DND-41 (cell line): ENCODE measurements at regions not wholly inside any gene's neighbourhood (a gene's known extent, or its start where the extent isn't known, plus 50 kb on each side); places are given as distances from the start of the nearest gene placed in this dataset.

Experiments
- ATAC-seq: fragments of 200-7000 bp; cut with Tn5 transposase; 3 replicates; pipeline ENCODE4 v1.9.1; 2021; ENCODE audit warnings: low read depth; ENCODE audit not compliant: insufficient read depth
- DNase-seq: peaks from one replicate; pipeline ENCODE4 v3.0.0-alpha.2; 2020
- H2AFZ ChIP-seq: 2 replicates; pipeline ENCODE4 v1.6.0; 2012; ENCODE audit warnings: low read depth, low read length
- H3K27ac ChIP-seq: 2 replicates; pipeline ENCODE4 v1.5.1; 2012; ENCODE audit warnings: low read length, inconsistent platforms
- H3K27me3 ChIP-seq: fragments of 200-600 bp; sonication (generic); 2 replicates; pipeline ENCODE4 v1.6.0; 2012; ENCODE audit warnings: low read length, mild to moderate bottlenecking, inconsistent platforms; ENCODE audit not compliant: insufficient read depth, poor library complexity
- H3K36me3 ChIP-seq: 2 replicates; pipeline ENCODE4 v1.5.1; 2012; ENCODE audit warnings: low read length, inconsistent platforms; ENCODE audit not compliant: insufficient read depth
- H3K4me1 ChIP-seq: 2 replicates; pipeline ENCODE4 v1.5.1; 2012; ENCODE audit warnings: mild to moderate bottlenecking, low read length; ENCODE audit not compliant: insufficient read depth
- H3K4me2 ChIP-seq: 2 replicates; pipeline ENCODE4 v1.6.0; 2012; ENCODE audit warnings: mild to moderate bottlenecking, moderate library complexity, low read length, inconsistent platforms; ENCODE audit not compliant: insufficient read depth
- H3K4me3 ChIP-seq, 2 experiments: fragments of 200-600 bp in 1 of 2; shearing (Covaris generic) in 1 of 2; 2 replicates each; pipeline ENCODE4 v1.5.1; 2012 to 2016; ENCODE audit warnings: inconsistent platforms in 2 of 2, low read length in 2 of 2, mild to moderate bottlenecking in 2 of 2, low read depth in 1 of 2, moderate library complexity in 1 of 2
- H3K79me2 ChIP-seq: 2 replicates; pipeline ENCODE4 v1.6.0; 2012; ENCODE audit warnings: low read length, inconsistent platforms; ENCODE audit not compliant: insufficient read depth
- H3K9ac ChIP-seq: 2 replicates; pipeline ENCODE4 v1.6.0; 2012; ENCODE audit warnings: low read depth, mild to moderate bottlenecking, inconsistent platforms, low read length, moderate library complexity
- H3K9me3 ChIP-seq: 2 replicates; pipeline ENCODE4 v1.5.1; 2012; ENCODE audit warnings: low read length, moderate library complexity, mild to moderate bottlenecking, inconsistent platforms; ENCODE audit not compliant: insufficient read depth, severe bottlenecking
- H4K20me1 ChIP-seq: 2 replicates; pipeline ENCODE4 v1.6.0; 2012; ENCODE audit warnings: low read length; ENCODE audit not compliant: insufficient read depth
- CTCF ChIP-seq: IDR thresholded peaks from 2 replicates; pipeline ENCODE4 v1.5.1; 2012; ENCODE audit warnings: borderline replicate concordance, low read length, moderate library complexity, mild to moderate bottlenecking; ENCODE audit not compliant: poor library complexity, severe bottlenecking; ENCODE audit errors: extremely low read depth
- EZH2 ChIP-seq: IDR thresholded peaks from 3 replicates; pipeline ENCODE4 v1.6.1; 2012; ENCODE audit warnings: borderline replicate concordance, low read depth, mild to moderate bottlenecking, moderate library complexity, low read length, inconsistent platforms; ENCODE audit not compliant: severe bottlenecking

- ATAC-seq = no peak
- peaks cover 1% of the 10 kb centered on the region for H3K9me3 ChIP-seq
- H3K27me3 ChIP-seq = no peaks in the 10 kb centered on the region
- H2AFZ ChIP-seq = no peak overlapping the region
- H3K27ac ChIP-seq = no peak overlapping the region
- no peaks in the 10 kb centered on the region for H4K20me1 ChIP-seq
- H3K36me3 ChIP-seq = no peaks in the 10 kb centered on the region
- no peak overlapping the region for H3K4me3 ChIP-seq
- H3K4me1 ChIP-seq = peaks cover 6% of the 10 kb centered on the region; the same call in 1 of the 2 replicates
- no peak overlapping the region for H3K4me2 ChIP-seq
- DNase-seq = no peak
- no peaks in the 10 kb centered on the region for H3K79me2 ChIP-seq
- TF ChIP-seq EZH2 = no peak
- no peak for TF ChIP-seq CTCF
- H3K9ac ChIP-seq = no peak overlapping the region
These were observed 190.6 kb upstream of the SDK2 start for GRCh38 chr17:73834684-73835343.

- H3K27ac ChIP-seq = no peak overlapping the region
- H3K4me3 ChIP-seq = no peak overlapping the region
- TF ChIP-seq EZH2 (no peak), CTCF (no peak)
- H3K4me2 ChIP-seq = no peak overlapping the region
- no peaks in the 10 kb centered on the region for H3K27me3 ChIP-seq
- DNase-seq = no peak
- no peaks in the 10 kb centered on the region for H4K20me1 ChIP-seq
- ATAC-seq = no peak
- peaks cover 6% of the 10 kb centered on the region; the same call in 1 of the 2 replicates for H3K4me1 ChIP-seq
- no peaks in the 10 kb centered on the region for H3K36me3 ChIP-seq
- H2AFZ ChIP-seq = no peak overlapping the region
- no peak overlapping the region for H3K9ac ChIP-seq
- no peaks in the 10 kb centered on the region for H3K79me2 ChIP-seq
- H3K9me3 ChIP-seq = peaks cover 1% of the 10 kb centered on the region
These were observed 191.4 kb upstream of the SDK2 start for GRCh38 chr17:73835605-73836004.

- ATAC-seq = no peak
- TF ChIP-seq EZH2 (no peak), CTCF (no peak)
- Histone ChIP-seq H3K4me2 (no peak overlapping the region), H3K36me3 (no peaks in the 10 kb centered on the region), H4K20me1 (no peaks in the 10 kb centered on the region), H3K4me1 (peaks cover 6% of the 10 kb centered on the region; the same call in 1 of the 2 replicates), H3K9ac (no peak overlapping the region), H3K27me3 (no peaks in the 10 kb centered on the region), H3K27ac (no peak overlapping the region), H3K9me3 (peaks cover 1% of the 10 kb centered on the region), H2AFZ (no peak overlapping the region), H3K4me3 (no peak overlapping the region), H3K79me2 (no peaks in the 10 kb centered on the region)
- no peak for DNase-seq
These were observed 194.6 kb upstream of the SDK2 start for GRCh38 chr17:73838815-73839214.
